Upper lobe of left lung (tissue), 6 donors: ENCODE measurements at regions not wholly inside any gene's neighbourhood (a gene's known extent, or its start where the extent isn't known, plus 50 kb on each side); places are given as distances from the start of the nearest gene placed in this dataset.

ENCODE experiments used
- ATAC-seq, 2 donors: fragments of 200-7000 bp; cut with Tn5 transposase; one replicate each; pipeline ENCODE4 v1.9.1; 2022; ENCODE audit warnings: mild to moderate bottlenecking in 2 of 2, moderate library complexity in 2 of 2; ENCODE audit not compliant: low FRiP score in 2 of 2
- DNase-seq, 2 donors: peaks; one replicate each; pipeline ENCODE4 v3.0.0-alpha.2; 2019 to 2020
- H3K27ac ChIP-seq, 4 donors: fragments of 200-600 bp; sonication (generic); one replicate each; pipeline ENCODE4 v1.5.1; 2016 to 2019
- H3K27me3 ChIP-seq, 4 donors: fragments of 200-600 bp; sonication (generic); one replicate each; pipeline ENCODE4 v1.5.1; 2017 to 2019
- H3K36me3 ChIP-seq, 4 donors: fragments of 200-600 bp; sonication (generic); one replicate each; pipeline ENCODE4 v1.5.1; 2016 to 2019
- H3K4me1 ChIP-seq, 4 donors: fragments of 200-600 bp; sonication (generic); one replicate each; pipeline ENCODE4 v1.5.1; 2018 to 2019
- H3K4me3 ChIP-seq, 4 donors: fragments of 200-600 bp; sonication (generic); one replicate each; pipeline ENCODE4 v1.5.1; 2017 to 2019; ENCODE audit warnings: mild to moderate bottlenecking in 2 of 4, moderate library complexity in 1 of 4
- H3K9me3 ChIP-seq, 4 donors: fragments of 200-600 bp; sonication (generic); one replicate each; pipeline ENCODE4 v1.5.1; 2018 to 2019
- EP300 ChIP-seq, 4 donors: sonication (generic); formaldehyde crosslinking; IDR thresholded peaks; one replicate each; pipeline ENCODE4 v1.5.1; 2017; ENCODE audit warnings: antibody characterized with exemption in 4 of 4, control low read depth in 2 of 4
- POLR2A ChIP-seq, 4 donors: fragments of 450-650 bp; IDR thresholded peaks; one replicate each; pipeline ENCODE4 v1.5.1; 2016 to 2017; ENCODE audit warnings: antibody characterized with exemption in 4 of 4, mild to moderate bottlenecking in 2 of 4
- POLR2AphosphoS5 ChIP-seq, 2 donors: sonication (generic); formaldehyde crosslinking; IDR thresholded peaks; one replicate each; pipeline ENCODE4 v1.5.1; 2017; ENCODE audit warnings: antibody characterized with exemption in 2 of 2
- WGBS, 2 donors: methylation state at CpG; one replicate each; pipeline ENCODE4 v1.1.5; 2017 to 2018; 5-methylcytosine and 5-hydroxymethylcytosine counted together
- TF ChIP-seq, protein P1 (sequence below), 6 experiments: fragments of 450-650 bp in 4 of 6; fragments of 200-600 bp in 2 of 6; sonication (generic) in 2 of 6; IDR thresholded peaks; one replicate each; pipeline ENCODE4 v1.5.1; 2016 to 2019; ENCODE audit warnings: antibody characterized with exemption in 6 of 6
- donor health status: DM: no; HTN: no; CAD: no; lungs with moderate emphysema.
- donor health status: DM: no; HTN: yes; CAD: no; lungs with severe emphysema.

DNA sequence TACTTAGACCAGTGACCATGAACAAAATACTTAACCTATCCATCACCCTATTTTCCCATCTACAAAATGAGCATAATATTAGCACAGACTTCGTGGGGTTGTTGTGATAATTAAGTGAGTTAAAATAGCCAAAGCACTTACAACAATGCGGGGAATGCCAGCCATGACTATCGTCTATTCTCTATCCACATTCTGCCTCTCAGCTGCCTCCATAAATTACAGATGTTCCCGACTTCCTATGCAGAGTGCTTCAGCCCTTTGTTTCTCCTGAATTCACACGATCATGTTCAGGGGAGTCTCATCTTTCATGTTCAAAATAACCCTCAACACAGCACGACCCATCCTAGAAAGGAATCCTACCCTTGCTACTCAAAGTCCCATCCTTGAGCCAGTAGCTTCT lies 211.6 kb downstream of the EN1 start:
- Histone ChIP-seq H3K4me3 (no peak overlapping the region), H3K4me1 (no peaks in the 10 kb centered on the region), H3K36me3 (no peaks in the 10 kb centered on the region), H3K27me3 (no peaks in the 10 kb centered on the region), H3K9me3 (no peaks in the 10 kb centered on the region), H3K27ac (no peak overlapping the region)
- DNase-seq, result no peak
- WGBS, 2 donors, result 52 to 56% methylated on average over 6 of the region's 6 CpGs
- no peak for ATAC-seq
- no peak for TF ChIP-seq EP300 (IDR thresholded peaks at IDR 0.05)
- TF ChIP-seq, protein P1, sequence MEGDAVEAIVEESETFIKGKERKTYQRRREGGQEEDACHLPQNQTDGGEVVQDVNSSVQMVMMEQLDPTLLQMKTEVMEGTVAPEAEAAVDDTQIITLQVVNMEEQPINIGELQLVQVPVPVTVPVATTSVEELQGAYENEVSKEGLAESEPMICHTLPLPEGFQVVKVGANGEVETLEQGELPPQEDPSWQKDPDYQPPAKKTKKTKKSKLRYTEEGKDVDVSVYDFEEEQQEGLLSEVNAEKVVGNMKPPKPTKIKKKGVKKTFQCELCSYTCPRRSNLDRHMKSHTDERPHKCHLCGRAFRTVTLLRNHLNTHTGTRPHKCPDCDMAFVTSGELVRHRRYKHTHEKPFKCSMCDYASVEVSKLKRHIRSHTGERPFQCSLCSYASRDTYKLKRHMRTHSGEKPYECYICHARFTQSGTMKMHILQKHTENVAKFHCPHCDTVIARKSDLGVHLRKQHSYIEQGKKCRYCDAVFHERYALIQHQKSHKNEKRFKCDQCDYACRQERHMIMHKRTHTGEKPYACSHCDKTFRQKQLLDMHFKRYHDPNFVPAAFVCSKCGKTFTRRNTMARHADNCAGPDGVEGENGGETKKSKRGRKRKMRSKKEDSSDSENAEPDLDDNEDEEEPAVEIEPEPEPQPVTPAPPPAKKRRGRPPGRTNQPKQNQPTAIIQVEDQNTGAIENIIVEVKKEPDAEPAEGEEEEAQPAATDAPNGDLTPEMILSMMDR (IDR thresholded peaks at IDR 0.05), result no peak
- no peak for TF ChIP-seq POLR2AphosphoS5 (IDR thresholded peaks at IDR 0.05)
- no peak for TF ChIP-seq POLR2A (IDR thresholded peaks at IDR 0.05)

DNA sequence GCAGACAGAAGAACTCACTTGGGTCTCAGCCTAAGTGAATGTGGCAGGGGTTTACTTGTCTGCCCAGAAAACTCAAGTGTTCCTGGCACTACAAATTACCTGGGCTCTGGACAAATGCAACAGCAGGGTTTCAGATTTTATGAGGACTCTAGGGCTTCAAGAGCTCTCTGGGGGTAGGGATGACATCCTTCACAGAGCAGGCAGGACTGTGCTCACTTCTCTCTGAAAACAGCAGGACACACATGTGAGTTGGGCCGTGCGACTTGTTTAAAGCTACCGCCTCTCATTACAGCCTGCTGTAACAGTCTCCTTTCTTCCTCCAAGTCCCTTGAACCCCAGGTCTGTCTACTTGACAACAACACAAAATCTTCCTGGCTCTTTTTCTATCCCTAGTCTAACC lies 212.6 kb downstream of the EN1 start:
- H3K4me1 ChIP-seq, result no peaks in the 10 kb centered on the region
- no peak for TF ChIP-seq EP300 (IDR thresholded peaks at IDR 0.05)
- TF ChIP-seq POLR2AphosphoS5 (IDR thresholded peaks at IDR 0.05), result no peak
- no peak for TF ChIP-seq POLR2A (IDR thresholded peaks at IDR 0.05)
- TF ChIP-seq, protein P1 (IDR thresholded peaks at IDR 0.05), result no peak
- no peaks in the 10 kb centered on the region for H3K9me3 ChIP-seq
- H3K4me3 ChIP-seq, result no peak overlapping the region
- H3K27ac ChIP-seq, result no peak overlapping the region
- H3K27me3 ChIP-seq, result no peaks in the 10 kb centered on the region
- 72 to 79% methylated on average over 3 of the region's 3 CpGs for WGBS, 2 donors
- H3K36me3 ChIP-seq, result no peaks in the 10 kb centered on the region
- no peak for ATAC-seq
- DNase-seq, result no peak

DNA sequence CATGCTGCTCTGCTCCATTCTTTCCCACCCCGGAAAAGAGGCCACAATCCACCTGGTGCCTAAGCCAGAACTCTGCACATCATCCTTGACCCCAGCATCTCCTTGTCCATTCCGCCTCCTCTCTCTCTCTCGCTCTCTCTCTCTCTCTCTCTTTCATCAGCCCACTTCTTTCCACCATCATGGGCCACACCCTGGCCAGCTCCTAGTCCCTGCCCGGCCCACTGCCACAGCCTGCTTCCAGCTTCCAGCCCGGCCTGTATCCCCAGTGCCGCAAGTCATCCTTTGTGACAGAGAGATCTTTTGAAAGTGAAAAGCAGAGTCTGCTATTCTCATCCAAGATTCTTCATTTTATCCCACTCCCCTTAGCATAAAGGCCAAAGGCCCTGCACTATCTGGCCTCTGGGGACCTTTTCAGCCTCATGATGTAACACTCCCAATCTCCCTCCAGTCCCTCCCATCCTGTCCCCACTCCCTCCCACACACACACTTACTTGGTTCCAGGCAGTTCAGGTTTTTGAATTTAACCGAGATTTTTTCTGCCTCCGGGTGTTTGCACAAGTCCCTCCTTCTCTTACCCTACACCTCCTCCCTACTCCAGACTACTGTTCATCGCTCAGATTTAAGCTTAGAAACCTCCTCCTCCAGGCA lies 214.0 kb downstream of the EN1 start:
- no peak overlapping the region for H3K27ac ChIP-seq
- peak in 1 of 2 donors; percentile 25 for DNase-seq
- 76 to 84% methylated on average over 9 of the region's 9 CpGs for WGBS, 2 donors
- no peaks in the 10 kb centered on the region for H3K36me3 ChIP-seq
- no peaks in the 10 kb centered on the region for H3K4me1 ChIP-seq
- no peaks in the 10 kb centered on the region for H3K9me3 ChIP-seq
- H3K27me3 ChIP-seq, result no peaks in the 10 kb centered on the region
- H3K4me3 ChIP-seq, result no peak overlapping the region
- TF ChIP-seq EP300 (IDR thresholded peaks at IDR 0.05) (no peak), POLR2AphosphoS5 (IDR thresholded peaks at IDR 0.05) (no peak), POLR2A (IDR thresholded peaks at IDR 0.05) (no peak)
- TF ChIP-seq, protein P1 (IDR thresholded peaks at IDR 0.05), result no peak
- ATAC-seq, result peak in 1 of 2 donors; percentile 55

- Histone ChIP-seq H3K4me1 (no peaks in the 10 kb centered on the region), H3K27ac (no peak overlapping the region), H3K4me3 (no peak overlapping the region), H3K27me3 (no peaks in the 10 kb centered on the region), H3K36me3 (no peaks in the 10 kb centered on the region), H3K9me3 (no peaks in the 10 kb centered on the region)
- TF ChIP-seq, protein P1 (IDR thresholded peaks at IDR 0.05), result no peak
- TF ChIP-seq EP300 (IDR thresholded peaks at IDR 0.05), result no peak
- TF ChIP-seq POLR2A (IDR thresholded peaks at IDR 0.05), result no peak
- WGBS, 2 donors, result 69 to 79% methylated on average over 11 of the region's 11 CpGs
- no peak for DNase-seq
- no peak for ATAC-seq
These were observed 214.5 kb downstream of the EN1 start for GRCh38 chr2:118632921-118633320.

DNA sequence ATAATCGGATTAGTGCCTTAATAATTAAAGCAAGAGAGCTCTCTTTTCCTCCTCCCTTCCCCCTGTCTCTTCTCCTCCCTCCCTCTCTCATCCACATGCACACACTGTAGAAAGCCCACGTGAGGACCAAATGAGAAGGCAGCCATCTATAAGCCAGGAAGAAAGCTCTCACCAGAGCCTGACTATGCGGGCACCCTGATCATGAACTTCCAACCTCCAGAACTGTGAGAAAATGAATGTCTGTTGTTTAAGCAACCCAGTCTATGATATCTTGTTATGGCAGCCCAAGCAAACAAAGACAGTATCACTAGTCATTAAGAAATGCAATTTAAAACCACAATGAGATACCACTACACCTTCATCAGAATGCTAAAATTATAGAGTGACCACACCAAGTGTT lies 220.3 kb downstream of the EN1 start:
- DNase-seq (no peak), ATAC-seq (no peak)
- no peaks in the 10 kb centered on the region for H3K4me1 ChIP-seq
- TF ChIP-seq POLR2AphosphoS5 (IDR thresholded peaks at IDR 0.05), result no peak
- TF ChIP-seq, protein P1 (IDR thresholded peaks at IDR 0.05), result no peak
- TF ChIP-seq POLR2A (IDR thresholded peaks at IDR 0.05), result no peak
- TF ChIP-seq EP300 (IDR thresholded peaks at IDR 0.05), result no peak
- no peak overlapping the region for H3K27ac ChIP-seq
- H3K4me3 ChIP-seq, result no peak overlapping the region
- no peaks in the 10 kb centered on the region for H3K27me3 ChIP-seq
- H3K36me3 ChIP-seq, result no peaks in the 10 kb centered on the region
- no peaks in the 10 kb centered on the region for H3K9me3 ChIP-seq
- WGBS, 2 donors, result 78 to 83% methylated on average over 3 of the region's 3 CpGs
